ENCODE measurements at regions not wholly inside any gene's neighbourhood (a gene's known extent, or its start where the extent isn't known, plus 50 kb on each side); places are given as distances from the start of the nearest gene placed in this dataset.

DNA sequence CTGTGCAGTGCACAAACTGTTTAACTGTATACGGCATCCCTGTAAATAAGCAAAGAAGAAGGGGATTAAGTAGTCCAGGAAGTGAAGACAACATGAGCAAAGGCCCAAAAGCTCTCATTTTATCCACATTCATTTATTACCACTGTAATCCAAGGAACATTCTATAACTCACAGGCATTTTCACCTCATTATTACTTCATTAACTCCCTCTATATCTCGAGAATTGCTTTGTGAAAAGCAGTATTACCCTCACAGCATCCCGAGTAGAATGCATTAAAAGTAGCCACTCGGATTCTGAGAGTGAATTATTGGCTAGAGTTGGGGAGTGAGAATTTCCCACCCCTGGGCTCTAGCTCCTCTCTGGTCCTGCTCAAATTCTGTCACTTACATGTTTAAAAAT lies 51.0 kb upstream of the CHCHD3 start:
- TF ChIP-seq, protein P1, sequence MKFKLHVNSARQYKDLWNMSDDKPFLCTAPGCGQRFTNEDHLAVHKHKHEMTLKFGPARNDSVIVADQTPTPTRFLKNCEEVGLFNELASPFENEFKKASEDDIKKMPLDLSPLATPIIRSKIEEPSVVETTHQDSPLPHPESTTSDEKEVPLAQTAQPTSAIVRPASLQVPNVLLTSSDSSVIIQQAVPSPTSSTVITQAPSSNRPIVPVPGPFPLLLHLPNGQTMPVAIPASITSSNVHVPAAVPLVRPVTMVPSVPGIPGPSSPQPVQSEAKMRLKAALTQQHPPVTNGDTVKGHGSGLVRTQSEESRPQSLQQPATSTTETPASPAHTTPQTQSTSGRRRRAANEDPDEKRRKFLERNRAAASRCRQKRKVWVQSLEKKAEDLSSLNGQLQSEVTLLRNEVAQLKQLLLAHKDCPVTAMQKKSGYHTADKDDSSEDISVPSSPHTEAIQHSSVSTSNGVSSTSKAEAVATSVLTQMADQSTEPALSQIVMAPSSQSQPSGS (CRISPR knock-in tag; IDR thresholded peaks at IDR 0.05), result no peak
- TF ChIP-seq CTCF (CRISPR knock-in tag; IDR thresholded peaks at IDR 0.05) (no peak), RBM39 (IDR thresholded peaks at IDR 0.05; ENCODE audit: low read depth, low read length, poor library complexity, severe bottlenecking) (no peak), RELA (CRISPR knock-in tag; IDR thresholded peaks at IDR 0.05) (no peak)
- TF ChIP-seq, protein P2, sequence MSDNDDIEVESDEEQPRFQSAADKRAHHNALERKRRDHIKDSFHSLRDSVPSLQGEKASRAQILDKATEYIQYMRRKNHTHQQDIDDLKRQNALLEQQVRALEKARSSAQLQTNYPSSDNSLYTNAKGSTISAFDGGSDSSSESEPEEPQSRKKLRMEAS (IDR thresholded peaks at IDR 0.05), result no peak
- TF ChIP-seq, protein P3, sequence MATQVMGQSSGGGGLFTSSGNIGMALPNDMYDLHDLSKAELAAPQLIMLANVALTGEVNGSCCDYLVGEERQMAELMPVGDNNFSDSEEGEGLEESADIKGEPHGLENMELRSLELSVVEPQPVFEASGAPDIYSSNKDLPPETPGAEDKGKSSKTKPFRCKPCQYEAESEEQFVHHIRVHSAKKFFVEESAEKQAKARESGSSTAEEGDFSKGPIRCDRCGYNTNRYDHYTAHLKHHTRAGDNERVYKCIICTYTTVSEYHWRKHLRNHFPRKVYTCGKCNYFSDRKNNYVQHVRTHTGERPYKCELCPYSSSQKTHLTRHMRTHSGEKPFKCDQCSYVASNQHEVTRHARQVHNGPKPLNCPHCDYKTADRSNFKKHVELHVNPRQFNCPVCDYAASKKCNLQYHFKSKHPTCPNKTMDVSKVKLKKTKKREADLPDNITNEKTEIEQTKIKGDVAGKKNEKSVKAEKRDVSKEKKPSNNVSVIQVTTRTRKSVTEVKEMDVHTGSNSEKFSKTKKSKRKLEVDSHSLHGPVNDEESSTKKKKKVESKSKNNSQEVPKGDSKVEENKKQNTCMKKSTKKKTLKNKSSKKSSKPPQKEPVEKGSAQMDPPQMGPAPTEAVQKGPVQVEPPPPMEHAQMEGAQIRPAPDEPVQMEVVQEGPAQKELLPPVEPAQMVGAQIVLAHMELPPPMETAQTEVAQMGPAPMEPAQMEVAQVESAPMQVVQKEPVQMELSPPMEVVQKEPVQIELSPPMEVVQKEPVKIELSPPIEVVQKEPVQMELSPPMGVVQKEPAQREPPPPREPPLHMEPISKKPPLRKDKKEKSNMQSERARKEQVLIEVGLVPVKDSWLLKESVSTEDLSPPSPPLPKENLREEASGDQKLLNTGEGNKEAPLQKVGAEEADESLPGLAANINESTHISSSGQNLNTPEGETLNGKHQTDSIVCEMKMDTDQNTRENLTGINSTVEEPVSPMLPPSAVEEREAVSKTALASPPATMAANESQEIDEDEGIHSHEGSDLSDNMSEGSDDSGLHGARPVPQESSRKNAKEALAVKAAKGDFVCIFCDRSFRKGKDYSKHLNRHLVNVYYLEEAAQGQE (IDR thresholded peaks at IDR 0.05; ENCODE audit: borderline replicate concordance in 1 of 2, low read depth in 1 of 2, low read length in 2 of 2), result no peak

Measured in HepG2 (cell line).